HG02970 (cell line): ENCODE measurements at regions not wholly inside any gene's neighbourhood (a gene's known extent, or its start where the extent isn't known, plus 50 kb on each side); places are given as distances from the start of the nearest gene placed in this dataset.

Experiments used
- ATAC-seq: cut with Tn5 transposase; IDR thresholded peaks from one replicate; pipeline ENCODE4 v1.9.1; 2021; ENCODE audit warnings: mild to moderate bottlenecking, moderate library complexity, moderate number of reproducible peaks; ENCODE audit not compliant: unreplicated experiment, low FRiP score

GRCh38 chr12:127655691-127656090 is 611.3 kb upstream of the TMEM132C start:
- no peak for ATAC-seq

- ATAC-seq: no peak
These were observed 610.7 kb upstream of the TMEM132C start for GRCh38 chr12:127656266-127656665.

GRCh38 chr12:127657036-127657435 is 609.9 kb upstream of the TMEM132C start:
- no peak for ATAC-seq

- no peak for ATAC-seq
These were observed 606.0 kb upstream of the TMEM132C start for GRCh38 chr12:127660961-127661360.

- ATAC-seq: no peak
These were observed 603.3 kb upstream of the TMEM132C start for GRCh38 chr12:127663716-127664115.

- no peak for ATAC-seq
These were observed 602.1 kb upstream of the TMEM132C start for GRCh38 chr12:127664901-127665300.

- ATAC-seq: no peak
These were observed 599.8 kb upstream of the TMEM132C start for GRCh38 chr12:127667131-127667685.

- ATAC-seq: no peak
These were observed 596.7 kb upstream of the TMEM132C start for GRCh38 chr12:127670294-127670693.

- ATAC-seq: no peak
These were observed 596.2 kb upstream of the TMEM132C start for GRCh38 chr12:127670796-127671195.

- no peak for ATAC-seq
These were observed 591.0 kb upstream of the TMEM132C start for GRCh38 chr12:127675936-127676335.

GRCh38 chr12:127677537-127678131 is 589.3 kb upstream of the TMEM132C start:
- ATAC-seq: no peak

GRCh38 chr12:127678945-127679344 is 588.0 kb upstream of the TMEM132C start:
- no peak for ATAC-seq

GRCh38 chr12:127680516-127680915 is 586.5 kb upstream of the TMEM132C start:
- no peak for ATAC-seq

- no peak for ATAC-seq
These were observed 585.7 kb upstream of the TMEM132C start for GRCh38 chr12:127681151-127681754.

- ATAC-seq: no peak
These were observed 581.5 kb upstream of the TMEM132C start for GRCh38 chr12:127685491-127685890.

GRCh38 chr12:127685931-127686330 is 581.0 kb upstream of the TMEM132C start:
- no peak for ATAC-seq

- ATAC-seq: no peak
These were observed 579.8 kb upstream of the TMEM132C start for GRCh38 chr12:127687181-127687580.

GRCh38 chr12:127688906-127689428 is 578.0 kb upstream of the TMEM132C start:
- ATAC-seq: no peak

GRCh38 chr12:127690161-127690560 is 576.8 kb upstream of the TMEM132C start:
- ATAC-seq: no peak

- ATAC-seq: no peak
These were observed 570.0 kb upstream of the TMEM132C start for GRCh38 chr12:127696963-127697362.

GRCh38 chr12:127703026-127703425 is 563.9 kb upstream of the TMEM132C start:
- no peak for ATAC-seq

- no peak for ATAC-seq
These were observed 555.9 kb upstream of the TMEM132C start for GRCh38 chr12:127711108-127711507.
